ENCODE measurements at regions not wholly inside any gene's neighbourhood (a gene's known extent, or its start where the extent isn't known, plus 50 kb on each side); places are given as distances from the start of the nearest gene placed in this dataset.
A peak's percentile ranks its signal among the peaks of the same experiment; 100 is the strongest.

- DNase-seq (ENCODE audit: low read depth): no peak
These were observed 293.8 kb downstream of the GAS1 start for GRCh38 chr9:86653466-86653865.

GRCh38 chr9:86652736-86653135, 294.6 kb downstream of the GAS1 start:
- no peak for DNase-seq (ENCODE audit: low read depth)
- in situ Hi-C loops (cut with HindIII; ENCODE audit: low pct_unique_long_range_greater_than_20kb, low sequenced_read_pairs): no loop called here

More at GRCh38 chr9:86653466-86653865, 293.8 kb downstream of the GAS1 start:
- in situ Hi-C loops (cut with HindIII; ENCODE audit: low pct_unique_long_range_greater_than_20kb, low sequenced_read_pairs): no loop called here

- in situ Hi-C loops (cut with HindIII; ENCODE audit: low pct_unique_long_range_greater_than_20kb, low sequenced_read_pairs): no loop called here
- no peak for DNase-seq (ENCODE audit: low read depth)
These were observed 295.7 kb upstream of the TUT7 start for GRCh38 chr9:86649913-86650312.

GRCh38 chr9:86648828-86649170, 294.6 kb upstream of the TUT7 start:
- in situ Hi-C loops (cut with HindIII; ENCODE audit: low pct_unique_long_range_greater_than_20kb, low sequenced_read_pairs): no loop called here
- no peak for DNase-seq (ENCODE audit: low read depth)

- DNase-seq (ENCODE audit: low read depth): no peak
- in situ Hi-C loops (cut with HindIII; ENCODE audit: low pct_unique_long_range_greater_than_20kb, low sequenced_read_pairs): no loop called here
These were observed 294.1 kb upstream of the TUT7 start for GRCh38 chr9:86648156-86648827.

GRCh38 chr9:86645303-86645702, 291.1 kb upstream of the TUT7 start:
- no peak for DNase-seq (ENCODE audit: low read depth)
- in situ Hi-C loops (cut with HindIII; ENCODE audit: low pct_unique_long_range_greater_than_20kb, low sequenced_read_pairs): no loop called here

GRCh38 chr9:86644675-86645034, 290.4 kb upstream of the TUT7 start:
- no peak for DNase-seq (ENCODE audit: low read depth)
- in situ Hi-C loops (cut with HindIII; ENCODE audit: low pct_unique_long_range_greater_than_20kb, low sequenced_read_pairs): no loop called here

GRCh38 chr9:86643946-86644674, 289.9 kb upstream of the TUT7 start:
- in situ Hi-C loops (cut with HindIII; ENCODE audit: low pct_unique_long_range_greater_than_20kb, low sequenced_read_pairs): no loop called here
- DNase-seq (ENCODE audit: low read depth): no peak

GRCh38 chr9:86642721-86643120, 288.5 kb upstream of the TUT7 start:
- in situ Hi-C loops (cut with HindIII; ENCODE audit: low pct_unique_long_range_greater_than_20kb, low sequenced_read_pairs): no loop called here
- DNase-seq (ENCODE audit: low read depth): no peak

- in situ Hi-C loops (cut with HindIII; ENCODE audit: low pct_unique_long_range_greater_than_20kb, low sequenced_read_pairs): no loop called here
- no peak for DNase-seq (ENCODE audit: low read depth)
These were observed 287.8 kb upstream of the TUT7 start for GRCh38 chr9:86641970-86642369.

GRCh38 chr9:86639899-86640379, 285.7 kb upstream of the TUT7 start:
- in situ Hi-C loops (cut with HindIII; ENCODE audit: low pct_unique_long_range_greater_than_20kb, low sequenced_read_pairs): no loop called here

GRCh38 chr9:86639287-86639686, 285.1 kb upstream of the TUT7 start:
- in situ Hi-C loops (cut with HindIII; ENCODE audit: low pct_unique_long_range_greater_than_20kb, low sequenced_read_pairs): no loop called here
- no peak for DNase-seq (ENCODE audit: low read depth)

More at GRCh38 chr9:86639899-86640379, 285.7 kb upstream of the TUT7 start:
- peak; percentile 18 for DNase-seq (ENCODE audit: low read depth)

GRCh38 chr9:86638109-86638508, 283.9 kb upstream of the TUT7 start:
- DNase-seq (ENCODE audit: low read depth): no peak
- in situ Hi-C loops (cut with HindIII; ENCODE audit: low pct_unique_long_range_greater_than_20kb, low sequenced_read_pairs): no loop called here

GRCh38 chr9:86637515-86637914, 283.3 kb upstream of the TUT7 start:
- in situ Hi-C loops (cut with HindIII; ENCODE audit: low pct_unique_long_range_greater_than_20kb, low sequenced_read_pairs): no loop called here
- DNase-seq (ENCODE audit: low read depth): no peak

GRCh38 chr9:86636519-86636918, 282.3 kb upstream of the TUT7 start:
- in situ Hi-C loops (cut with HindIII; ENCODE audit: low pct_unique_long_range_greater_than_20kb, low sequenced_read_pairs): no loop called here
- DNase-seq (ENCODE audit: low read depth): no peak

GRCh38 chr9:86636038-86636437, 281.8 kb upstream of the TUT7 start:
- in situ Hi-C loops (cut with HindIII; ENCODE audit: low pct_unique_long_range_greater_than_20kb, low sequenced_read_pairs): no loop called here
- DNase-seq (ENCODE audit: low read depth): no peak

GRCh38 chr9:86634501-86634900, 280.3 kb upstream of the TUT7 start:
- DNase-seq (ENCODE audit: low read depth): no peak

GRCh38 chr9:86633945-86634344, 279.7 kb upstream of the TUT7 start:
- in situ Hi-C loops (cut with HindIII; ENCODE audit: low pct_unique_long_range_greater_than_20kb, low sequenced_read_pairs): no loop called here
- DNase-seq (ENCODE audit: low read depth): no peak

More at GRCh38 chr9:86634501-86634900, 280.3 kb upstream of the TUT7 start:
- in situ Hi-C loops (cut with HindIII; ENCODE audit: low pct_unique_long_range_greater_than_20kb, low sequenced_read_pairs): no loop called here

GRCh38 chr9:86632537-86632936, 278.3 kb upstream of the TUT7 start:
- no peak for DNase-seq (ENCODE audit: low read depth)
- in situ Hi-C loops (cut with HindIII; ENCODE audit: low pct_unique_long_range_greater_than_20kb, low sequenced_read_pairs): no loop called here

GRCh38 chr9:86629530-86629929, 275.3 kb upstream of the TUT7 start:
- no peak for DNase-seq (ENCODE audit: low read depth)
- in situ Hi-C loops (cut with HindIII; ENCODE audit: low pct_unique_long_range_greater_than_20kb, low sequenced_read_pairs): no loop called here
